HG02943 (cell line): ENCODE measurements at regions not wholly inside any gene's neighbourhood (a gene's known extent, or its start where the extent isn't known, plus 50 kb on each side); places are given as distances from the start of the nearest gene placed in this dataset.

Experiments used
- ATAC-seq: cut with Tn5 transposase; IDR thresholded peaks from one replicate; pipeline ENCODE4 v1.9.1; 2021; ENCODE audit warnings: mild to moderate bottlenecking, low read depth, moderate library complexity; ENCODE audit not compliant: unreplicated experiment

DNA sequence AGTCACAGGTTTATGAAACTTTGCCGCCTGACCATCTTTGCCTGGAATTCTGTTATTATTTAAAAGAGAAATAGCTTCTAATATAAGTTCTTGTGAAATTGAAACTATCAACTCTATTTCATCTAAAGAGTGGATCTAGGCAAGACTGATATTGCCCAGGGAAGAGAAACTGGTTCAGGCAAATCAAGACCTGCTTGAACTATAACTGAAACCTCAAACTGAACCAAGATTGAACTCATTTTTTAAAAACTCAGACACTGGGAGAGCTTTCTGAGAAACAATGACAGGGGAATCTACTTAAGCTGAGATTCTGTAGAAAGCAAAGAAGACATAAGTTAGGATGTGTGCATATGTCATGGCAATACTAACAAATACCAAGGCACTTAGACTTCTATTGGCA lies 815.8 kb downstream of the BRINP1 start:
- ATAC-seq, result no peak

DNA sequence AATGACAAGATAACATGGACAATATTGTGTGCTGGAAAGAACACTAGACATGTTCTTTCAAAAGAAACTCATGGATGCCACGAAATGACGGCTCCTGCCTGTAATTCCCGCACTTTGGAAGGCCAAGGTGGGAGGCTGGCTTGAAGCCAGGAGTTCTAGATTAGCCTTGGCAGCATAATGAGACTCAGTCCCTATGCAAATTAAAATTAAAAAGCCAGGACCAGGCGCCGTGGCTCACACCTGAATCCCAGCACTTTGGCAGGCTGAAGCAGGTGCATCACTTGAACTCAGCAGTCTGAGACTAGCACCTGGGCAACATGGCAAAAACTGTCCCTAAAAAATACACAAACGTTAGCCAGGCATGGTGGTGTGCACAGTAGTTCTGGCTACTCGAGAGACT lies 814.2 kb downstream of the BRINP1 start:
- ATAC-seq, result no peak

- no peak for ATAC-seq
These were observed 811.2 kb downstream of the BRINP1 start for GRCh38 chr9:118558026-118558425.

DNA sequence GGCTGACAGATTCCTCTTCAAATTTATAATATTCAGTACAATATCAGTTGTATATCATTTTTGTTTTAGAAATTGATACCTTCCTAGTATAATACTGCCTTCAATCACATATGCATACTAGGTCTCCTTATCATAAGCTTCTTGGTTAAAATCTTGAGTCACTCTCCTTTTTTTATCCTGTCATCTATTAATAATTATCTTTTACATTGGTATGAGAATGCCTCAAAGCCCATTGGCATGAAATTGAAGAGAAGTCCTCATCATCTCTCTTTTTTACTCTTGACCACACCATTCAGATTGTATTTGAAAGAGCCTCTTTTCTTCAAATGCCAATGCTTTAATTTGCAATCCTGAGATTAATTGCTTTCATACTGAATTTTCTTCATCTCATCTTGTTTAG lies 810.3 kb downstream of the BRINP1 start:
- no peak for ATAC-seq

DNA sequence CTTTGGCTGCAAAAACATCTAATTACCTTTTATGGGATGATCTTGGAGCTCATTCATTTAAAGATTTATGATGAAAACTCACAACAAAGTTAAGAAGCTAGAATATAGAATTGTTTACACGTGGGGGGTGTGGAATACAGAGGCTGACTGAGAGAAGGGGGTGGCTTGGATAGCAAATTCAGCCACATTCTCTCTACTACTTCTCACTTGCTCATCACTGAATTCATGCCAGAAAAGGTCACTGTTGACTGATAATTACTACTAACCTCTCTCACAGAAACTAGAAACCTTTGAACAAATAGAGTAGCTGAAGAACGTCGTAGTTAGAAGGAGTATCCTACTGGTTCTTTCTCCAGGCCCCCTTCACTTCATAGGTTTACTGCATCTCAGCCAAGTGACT lies 808.2 kb downstream of the BRINP1 start:
- no peak for ATAC-seq

- no peak for ATAC-seq
These were observed 805.6 kb downstream of the BRINP1 start for GRCh38 chr9:118563677-118564076.

DNA sequence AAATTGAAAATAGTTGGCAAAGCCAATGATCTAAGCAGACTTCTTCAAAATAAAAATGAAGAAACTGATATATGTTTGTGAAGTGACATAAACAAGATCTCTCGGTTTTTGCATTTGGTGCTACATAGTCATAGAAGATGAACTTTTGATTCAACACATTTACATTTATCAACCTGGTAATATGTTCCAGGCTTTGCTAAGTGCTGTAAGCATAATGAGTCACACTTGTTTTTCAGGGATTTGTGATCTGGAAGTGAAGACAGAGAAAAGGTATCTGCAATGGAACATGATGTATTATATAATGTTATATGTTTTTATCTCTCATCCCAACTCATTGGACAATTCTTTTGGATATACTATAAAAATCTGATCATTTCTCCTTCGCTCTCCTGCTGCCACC lies 801.4 kb downstream of the BRINP1 start:
- ATAC-seq, result no peak

GRCh38 chr9:118568704-118569103 lies 800.5 kb downstream of the BRINP1 start:
- ATAC-seq, result no peak

GRCh38 chr9:118569148-118569547 lies 800.1 kb downstream of the BRINP1 start:
- ATAC-seq, result no peak

GRCh38 chr9:118570066-118570465 lies 799.2 kb downstream of the BRINP1 start:
- ATAC-seq, result no peak

GRCh38 chr9:118575341-118576070 lies 793.7 kb downstream of the BRINP1 start:
- no peak for ATAC-seq

DNA sequence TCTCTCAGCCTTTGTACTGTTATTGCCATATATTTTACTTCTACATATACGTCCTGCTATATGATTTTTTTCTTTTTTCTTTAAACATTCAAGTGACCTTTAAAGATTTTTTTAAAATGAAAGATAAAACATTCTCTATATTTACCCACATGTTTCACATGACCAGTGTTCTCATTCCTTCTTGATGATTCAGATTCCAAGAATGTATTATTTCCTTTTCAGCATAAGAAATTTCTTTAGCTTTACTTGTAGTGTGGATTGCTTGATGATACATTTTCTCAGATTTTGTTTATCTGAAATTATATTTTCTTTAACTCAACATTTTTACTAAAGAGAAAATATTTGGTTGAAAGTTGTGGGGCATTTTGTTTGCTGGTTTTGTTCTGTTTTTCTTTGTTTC lies 792.1 kb downstream of the BRINP1 start:
- ATAC-seq, result no peak

- ATAC-seq, result no peak
These were observed 790.8 kb downstream of the BRINP1 start for GRCh38 chr9:118578467-118578866.

GRCh38 chr9:118583414-118583813 lies 785.8 kb downstream of the BRINP1 start:
- ATAC-seq, result no peak

DNA sequence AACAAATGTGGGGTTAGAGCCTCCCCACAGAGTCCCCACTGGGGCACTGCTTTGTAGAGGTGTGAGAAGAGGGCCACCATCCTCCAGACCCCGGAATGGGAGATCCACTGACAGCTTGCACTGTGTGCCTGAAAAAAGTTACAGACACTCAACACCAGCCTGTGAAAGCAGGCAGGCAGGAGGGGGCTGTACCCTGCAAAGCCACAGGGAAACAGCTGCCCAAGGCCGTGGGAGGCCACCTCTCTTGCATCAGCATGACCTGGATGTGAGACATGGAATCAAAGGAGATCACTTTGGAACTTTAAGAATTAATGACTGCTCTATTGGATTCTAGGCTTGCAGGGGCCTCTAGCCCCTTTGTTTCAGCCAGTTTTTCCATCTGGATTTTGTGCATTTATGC lies 782.3 kb downstream of the BRINP1 start:
- no peak for ATAC-seq

- ATAC-seq, result no peak
These were observed 774.8 kb downstream of the BRINP1 start for GRCh38 chr9:118594428-118594827.

GRCh38 chr9:118595719-118596305 lies 773.4 kb downstream of the BRINP1 start:
- ATAC-seq, result no peak

GRCh38 chr9:118596374-118597015 lies 772.7 kb downstream of the BRINP1 start:
- no peak for ATAC-seq

DNA sequence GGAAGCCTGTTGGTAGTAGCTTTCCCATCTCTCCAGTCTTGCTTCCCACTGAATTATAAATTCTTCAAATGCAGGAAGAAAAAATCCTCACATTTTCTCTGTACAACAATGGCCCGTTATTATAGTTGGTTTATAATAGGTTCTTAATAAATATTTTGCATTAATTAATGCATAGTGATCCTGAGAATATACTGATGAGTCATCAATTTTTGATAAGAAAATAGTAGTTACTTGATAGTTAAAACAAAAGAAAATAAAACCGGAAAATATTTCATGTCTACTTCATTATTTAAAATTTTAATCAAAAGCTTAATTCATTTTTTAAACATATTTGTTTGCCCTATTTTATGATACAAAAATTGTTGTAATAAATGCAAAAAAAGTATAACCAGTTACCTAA lies 762.6 kb downstream of the BRINP1 start:
- no peak for ATAC-seq

- ATAC-seq, result no peak
These were observed 759.7 kb downstream of the BRINP1 start for GRCh38 chr9:118609355-118610044.

DNA sequence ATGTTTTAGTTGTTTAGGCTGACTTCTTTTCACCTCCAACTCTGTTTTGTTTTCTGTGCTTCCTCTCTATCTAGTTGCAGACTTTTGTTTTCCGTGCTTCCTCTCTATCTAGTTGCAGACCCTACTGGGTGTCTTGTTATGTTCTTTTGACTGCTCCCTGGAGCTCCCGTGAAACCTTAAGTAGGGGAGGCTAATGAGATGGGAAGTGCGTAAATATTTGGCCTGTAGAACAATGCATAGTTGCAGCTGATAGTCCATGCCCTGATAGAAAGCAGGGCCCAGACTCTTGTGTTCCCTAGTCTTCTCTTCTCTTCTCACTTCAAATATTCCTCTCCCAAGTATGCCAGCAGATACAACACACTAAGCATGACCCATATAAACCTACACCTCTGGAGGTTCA lies 757.0 kb downstream of the BRINP1 start:
- no peak for ATAC-seq
